ENCODE measurements at regions not wholly inside any gene's neighbourhood (a gene's known extent, or its start where the extent isn't known, plus 50 kb on each side); places are given as distances from the start of the nearest gene placed in this dataset.

DNA sequence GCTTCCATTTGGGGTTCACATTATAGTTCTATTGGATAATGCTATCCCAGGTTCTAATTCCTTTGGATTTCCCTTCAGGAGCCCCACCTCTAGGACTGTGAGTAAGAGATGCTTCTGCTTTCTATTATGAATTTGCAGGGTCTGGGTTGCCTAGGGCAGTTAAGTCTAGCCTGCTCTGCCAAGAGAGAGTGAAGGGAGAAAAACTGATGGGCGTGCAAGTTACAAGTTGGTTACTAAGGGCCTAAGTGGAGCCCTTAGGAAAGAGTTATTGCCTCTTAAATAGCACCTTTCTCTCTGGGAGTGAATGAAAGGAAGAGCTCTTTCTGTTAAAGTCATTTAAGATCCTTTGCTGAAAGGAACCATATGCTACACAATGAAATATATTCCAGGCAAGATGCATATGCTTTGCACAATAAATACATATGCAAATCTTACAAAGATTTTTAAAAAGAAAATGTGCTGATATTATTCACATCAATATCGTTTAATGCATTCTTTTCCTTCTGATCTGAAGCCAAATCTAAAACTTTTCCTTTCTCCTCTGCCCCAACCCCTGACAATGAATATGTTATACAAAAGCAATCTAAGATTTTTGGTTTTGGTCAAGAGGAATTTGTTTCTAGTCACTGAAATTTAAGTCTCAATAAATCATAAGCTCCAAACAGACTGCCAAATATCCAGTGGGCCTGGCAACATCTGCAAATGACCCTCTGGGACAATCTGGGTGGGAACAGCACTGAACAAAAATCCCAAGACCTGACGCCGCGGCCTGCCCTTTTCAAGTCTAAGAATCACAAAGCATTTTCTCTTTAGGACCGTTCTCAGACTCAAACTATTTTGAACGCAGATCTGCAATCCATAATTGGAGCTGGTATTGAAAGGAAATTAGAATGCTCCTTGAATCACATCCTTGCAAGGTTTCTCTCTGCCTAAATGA is 586.7 kb downstream of the ETNK1 start:
- no TSS peak for BruUV-seq (replicated peaks)
- intact Hi-C loops (cut with micrococcal nuclease; ENCODE audit: unreplicated experiment), result no loop called here
- Mint-ChIP-seq H3K4me3 (ENCODE audit: low read depth, unreplicated experiment) (no peak overlapping the region), H3K4me1 (ENCODE audit: low read depth, unreplicated experiment) (no peaks in the 10 kb centered on the region), H3K9me3 (ENCODE audit: low read depth, unreplicated experiment) (peaks cover 7% of the 10 kb centered on the region), H3K27me3 (ENCODE audit: unreplicated experiment) (no peaks in the 10 kb centered on the region), H3K27ac (ENCODE audit: unreplicated experiment) (no peak overlapping the region), H3K36me3 (ENCODE audit: insufficient read depth, unreplicated experiment) (no peaks in the 10 kb centered on the region)
- CTCF ChIA-PET, result no interaction called here
- TF ChIP-seq, protein P1, sequence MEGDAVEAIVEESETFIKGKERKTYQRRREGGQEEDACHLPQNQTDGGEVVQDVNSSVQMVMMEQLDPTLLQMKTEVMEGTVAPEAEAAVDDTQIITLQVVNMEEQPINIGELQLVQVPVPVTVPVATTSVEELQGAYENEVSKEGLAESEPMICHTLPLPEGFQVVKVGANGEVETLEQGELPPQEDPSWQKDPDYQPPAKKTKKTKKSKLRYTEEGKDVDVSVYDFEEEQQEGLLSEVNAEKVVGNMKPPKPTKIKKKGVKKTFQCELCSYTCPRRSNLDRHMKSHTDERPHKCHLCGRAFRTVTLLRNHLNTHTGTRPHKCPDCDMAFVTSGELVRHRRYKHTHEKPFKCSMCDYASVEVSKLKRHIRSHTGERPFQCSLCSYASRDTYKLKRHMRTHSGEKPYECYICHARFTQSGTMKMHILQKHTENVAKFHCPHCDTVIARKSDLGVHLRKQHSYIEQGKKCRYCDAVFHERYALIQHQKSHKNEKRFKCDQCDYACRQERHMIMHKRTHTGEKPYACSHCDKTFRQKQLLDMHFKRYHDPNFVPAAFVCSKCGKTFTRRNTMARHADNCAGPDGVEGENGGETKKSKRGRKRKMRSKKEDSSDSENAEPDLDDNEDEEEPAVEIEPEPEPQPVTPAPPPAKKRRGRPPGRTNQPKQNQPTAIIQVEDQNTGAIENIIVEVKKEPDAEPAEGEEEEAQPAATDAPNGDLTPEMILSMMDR (IDR thresholded peaks at IDR 0.05; ENCODE audit: unreplicated experiment), result no peak
- no peak for DNase-seq

DNA sequence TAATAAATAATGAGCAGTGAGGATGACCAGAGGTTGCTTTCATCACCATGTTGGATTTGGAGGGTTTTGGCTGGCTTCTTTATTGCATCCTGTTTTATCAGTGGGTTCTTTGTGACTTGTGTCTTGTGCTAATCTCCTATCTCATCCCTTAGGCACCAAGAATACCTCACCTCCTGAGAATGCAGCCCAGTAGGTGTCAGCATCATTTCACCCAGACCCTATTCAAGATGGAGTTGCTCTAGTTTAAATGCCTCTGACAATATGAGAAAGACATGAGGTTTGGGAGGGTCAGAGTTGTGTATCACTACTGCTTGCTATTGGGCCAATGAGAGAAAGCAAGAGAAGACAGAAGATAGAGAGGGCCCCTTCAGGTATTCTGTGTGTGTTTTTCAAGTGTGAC is 592.2 kb downstream of the ETNK1 start:
- DNase-seq, result no peak
- TF ChIP-seq, protein P1 (IDR thresholded peaks at IDR 0.05; ENCODE audit: unreplicated experiment), result no peak
- Mint-ChIP-seq H3K27ac (ENCODE audit: unreplicated experiment) (no peak overlapping the region), H3K4me1 (ENCODE audit: low read depth, unreplicated experiment) (no peaks in the 10 kb centered on the region), H3K4me3 (ENCODE audit: low read depth, unreplicated experiment) (no peak overlapping the region), H3K27me3 (ENCODE audit: unreplicated experiment) (no peaks in the 10 kb centered on the region), H3K9me3 (ENCODE audit: low read depth, unreplicated experiment) (peaks cover 9% of the 10 kb centered on the region), H3K36me3 (ENCODE audit: insufficient read depth, unreplicated experiment) (no peaks in the 10 kb centered on the region)
- intact Hi-C loops (cut with micrococcal nuclease; ENCODE audit: unreplicated experiment), result no loop called here
- no TSS peak for BruUV-seq (replicated peaks)
- CTCF ChIA-PET, result no interaction called here

DNA sequence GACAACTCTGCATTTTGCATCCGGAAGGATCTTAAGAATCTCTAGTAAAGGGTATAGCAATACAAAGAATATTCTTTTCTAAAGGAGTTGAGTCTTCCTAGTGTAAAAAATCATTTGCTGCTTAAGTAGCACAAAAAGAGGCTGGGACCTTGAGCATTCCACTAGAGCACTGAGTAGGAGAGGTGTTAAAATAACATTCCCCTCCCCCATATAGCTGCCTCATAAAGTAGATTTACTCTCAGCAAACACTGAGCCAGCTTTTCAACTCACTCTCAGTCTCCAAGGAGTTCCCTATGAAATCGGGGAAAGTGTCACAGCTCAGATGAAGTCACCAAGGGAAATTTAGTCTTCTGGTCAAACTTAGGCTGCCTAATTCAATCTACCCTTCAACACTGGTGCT is 592.7 kb downstream of the ETNK1 start:
- H3K27me3 Mint-ChIP-seq (ENCODE audit: unreplicated experiment), result no peaks in the 10 kb centered on the region
- TF ChIP-seq, protein P1 (IDR thresholded peaks at IDR 0.05; ENCODE audit: unreplicated experiment), result no peak
- H3K9me3 Mint-ChIP-seq (ENCODE audit: low read depth, unreplicated experiment), result peaks cover 9% of the 10 kb centered on the region
- no peak overlapping the region for H3K4me3 Mint-ChIP-seq (ENCODE audit: low read depth, unreplicated experiment)
- H3K4me1 Mint-ChIP-seq (ENCODE audit: low read depth, unreplicated experiment), result no peaks in the 10 kb centered on the region
- DNase-seq, result no peak
- no peaks in the 10 kb centered on the region for H3K36me3 Mint-ChIP-seq (ENCODE audit: insufficient read depth, unreplicated experiment)
- intact Hi-C loops (cut with micrococcal nuclease; ENCODE audit: unreplicated experiment), result no loop called here
- CTCF ChIA-PET, result no interaction called here
- no peak overlapping the region for H3K27ac Mint-ChIP-seq (ENCODE audit: unreplicated experiment)
- BruUV-seq (replicated peaks), result no TSS peak

DNA sequence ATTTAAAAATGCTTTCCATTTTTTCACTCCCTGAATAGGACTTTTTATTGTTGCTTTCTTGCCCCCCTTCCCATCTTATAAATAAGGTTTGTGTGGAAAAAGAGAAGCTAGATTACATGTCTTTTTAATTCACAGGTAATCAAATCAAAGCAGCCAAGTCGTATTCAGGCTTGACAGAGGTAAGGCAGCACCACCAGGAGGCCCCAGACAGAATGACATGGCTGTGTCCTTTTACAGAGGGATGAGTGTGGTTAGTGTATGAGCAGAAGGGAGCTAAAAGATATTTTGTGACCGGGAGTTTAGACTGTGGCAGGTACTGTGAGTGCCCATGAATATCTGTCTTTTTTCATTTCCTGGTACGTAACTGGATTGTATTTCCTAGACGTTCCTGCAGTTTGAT is 596.1 kb downstream of the ETNK1 start:
- Mint-ChIP-seq H3K9me3 (ENCODE audit: low read depth, unreplicated experiment) (peaks cover 2% of the 10 kb centered on the region), H3K27me3 (ENCODE audit: unreplicated experiment) (no peaks in the 10 kb centered on the region), H3K4me3 (ENCODE audit: low read depth, unreplicated experiment) (no peak overlapping the region), H3K36me3 (ENCODE audit: insufficient read depth, unreplicated experiment) (no peaks in the 10 kb centered on the region), H3K27ac (ENCODE audit: unreplicated experiment) (no peak overlapping the region), H3K4me1 (ENCODE audit: low read depth, unreplicated experiment) (no peaks in the 10 kb centered on the region)
- no TSS peak for BruUV-seq (replicated peaks)
- DNase-seq, result peak; percentile 42
- intact Hi-C loops (cut with micrococcal nuclease; ENCODE audit: unreplicated experiment), result loop anchor here (1.0 kb wide), 1 partner anchor 365 kb away; no protein-coding TSS in a partner anchor
- TF ChIP-seq, protein P1 (IDR thresholded peaks at IDR 0.05; ENCODE audit: unreplicated experiment), result peak; percentile 29
- CTCF ChIA-PET, result interaction anchor here (0.7 to 1.6 kb wide), 2 partner anchors 12 to 365 kb away, joined by 3 to 8 read pairs; no protein-coding TSS in a partner anchor

All from Calu3 (cell line).